Endothelial cell (in vitro differentiated cells): ENCODE measurements at regions not wholly inside any gene's neighbourhood (a gene's known extent, or its start where the extent isn't known, plus 50 kb on each side); places are given as distances from the start of the nearest gene placed in this dataset.

Source experiments
- DNase-seq: peaks from one replicate; pipeline ENCODE4 v3.0.0; 2021; ENCODE audit warnings: low spot score
- H3K27ac Mint-ChIP-seq: one replicate; pipeline ENCODE4 v1.8.0; 2021; ENCODE audit warnings: mixed read lengths, inconsistent platforms; ENCODE audit not compliant: unreplicated experiment
- H3K27me3 Mint-ChIP-seq: one replicate; pipeline ENCODE4 v1.8.0; 2021; ENCODE audit warnings: mild to moderate bottlenecking, moderate library complexity, mixed read lengths, inconsistent platforms; ENCODE audit not compliant: unreplicated experiment
- H3K36me3 Mint-ChIP-seq: one replicate; pipeline ENCODE4 v1.8.0; 2021; ENCODE audit warnings: mild to moderate bottlenecking, low read depth, mixed read lengths, inconsistent platforms; ENCODE audit not compliant: unreplicated experiment
- H3K4me1 Mint-ChIP-seq: one replicate; pipeline ENCODE4 v1.8.0; 2021; ENCODE audit warnings: mild to moderate bottlenecking, mixed read lengths, inconsistent platforms; ENCODE audit not compliant: unreplicated experiment
- H3K4me3 Mint-ChIP-seq: one replicate; pipeline ENCODE4 v1.8.0; 2021; ENCODE audit warnings: mild to moderate bottlenecking, mixed read lengths, inconsistent platforms; ENCODE audit not compliant: unreplicated experiment
- H3K9me3 Mint-ChIP-seq: one replicate; pipeline ENCODE4 v1.8.0; 2021; ENCODE audit warnings: mixed read lengths, inconsistent platforms; ENCODE audit not compliant: unreplicated experiment
- CTCF ChIP-seq: fragments of 200-600 bp; sonication (generic); IDR thresholded peaks from one replicate; pipeline ENCODE4 v1.5.0; 2021; ENCODE audit warnings: antibody characterized with exemption; ENCODE audit not compliant: unreplicated experiment

GRCh38 chr6:12578751-12579150 is 137.8 kb upstream of the PHACTR1 start:
- H3K27me3 Mint-ChIP-seq, result no peaks in the 10 kb centered on the region
- H3K9me3 Mint-ChIP-seq, result no peaks in the 10 kb centered on the region
- no peak for TF ChIP-seq CTCF
- H3K27ac Mint-ChIP-seq, result no peak overlapping the region
- no peak for DNase-seq
- no peaks in the 10 kb centered on the region for H3K36me3 Mint-ChIP-seq
- no peak overlapping the region for H3K4me3 Mint-ChIP-seq
- H3K4me1 Mint-ChIP-seq, result peaks cover 18% of the 10 kb centered on the region

- Mint-ChIP-seq H3K36me3 (no peaks in the 10 kb centered on the region), H3K27ac (no peak overlapping the region), H3K27me3 (no peaks in the 10 kb centered on the region), H3K9me3 (no peaks in the 10 kb centered on the region), H3K4me1 (peaks cover 31% of the 10 kb centered on the region), H3K4me3 (no peak overlapping the region)
- DNase-seq, result no peak
- TF ChIP-seq CTCF, result no peak
Measured at GRCh38 chr6:12580290-12580689, 136.3 kb upstream of the PHACTR1 start.

- Mint-ChIP-seq H3K36me3 (no peaks in the 10 kb centered on the region), H3K27me3 (no peaks in the 10 kb centered on the region), H3K27ac (peak overlapping the region; percentile 100), H3K9me3 (no peaks in the 10 kb centered on the region), H3K4me3 (peak overlapping the region; percentile 15), H3K4me1 (peaks cover 44% of the 10 kb centered on the region)
- TF ChIP-seq CTCF, result no peak
- no peak for DNase-seq
Measured at GRCh38 chr6:12582421-12583110, 134.0 kb upstream of the PHACTR1 start.

- peak overlapping the region; percentile 100 for H3K27ac Mint-ChIP-seq
- DNase-seq, result peak; percentile 53
Measured at GRCh38 chr6:12584631-12585405, 131.7 kb upstream of the PHACTR1 start.

More at GRCh38 chr6:12584631-12585405, 131.7 kb upstream of the PHACTR1 start:
- Mint-ChIP-seq H3K27me3 (no peaks in the 10 kb centered on the region), H3K4me3 (peak overlapping the region; percentile 45), H3K9me3 (no peaks in the 10 kb centered on the region), H3K4me1 (peaks cover 44% of the 10 kb centered on the region), H3K36me3 (no peaks in the 10 kb centered on the region)
- TF ChIP-seq CTCF, result no peak
